ENCODE measurements at regions not wholly inside any gene's neighbourhood (a gene's known extent, or its start where the extent isn't known, plus 50 kb on each side); places are given as distances from the start of the nearest gene placed in this dataset.

DNA sequence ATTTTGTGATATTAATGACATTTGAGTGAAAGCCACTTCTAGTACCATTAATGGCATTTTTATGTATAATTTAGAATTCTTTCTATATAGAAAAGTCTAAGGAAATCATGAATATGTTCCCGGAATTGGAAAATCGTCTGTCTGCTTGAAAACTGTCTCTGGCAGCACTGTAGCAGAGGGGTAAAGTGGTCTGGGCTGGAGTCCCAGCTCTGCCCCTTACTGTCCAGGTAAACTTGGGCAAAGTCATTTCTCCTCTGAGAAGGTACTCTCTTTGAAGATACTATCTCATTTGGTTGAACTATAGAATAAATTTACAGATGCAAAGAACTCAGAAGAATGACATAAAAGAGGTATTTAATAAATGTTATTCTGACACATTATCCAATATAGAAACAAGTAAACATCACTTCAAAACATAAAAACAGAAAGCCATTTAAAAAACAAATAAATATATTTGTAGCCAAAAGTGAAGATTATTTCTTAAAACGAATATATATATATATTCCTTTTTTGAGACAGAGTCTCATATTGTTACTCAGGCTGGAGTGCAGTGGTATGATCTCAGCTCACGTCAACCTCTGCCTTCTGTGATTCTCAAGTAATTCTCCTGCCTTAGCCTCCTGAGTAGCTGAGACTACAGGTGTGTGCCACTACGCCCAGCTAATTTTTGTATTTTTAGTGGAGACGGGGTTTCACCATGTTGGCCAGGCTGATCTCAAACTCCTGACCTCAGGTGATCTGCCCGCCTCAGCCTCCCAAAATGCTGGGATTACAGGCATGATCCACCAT lies 149.8 kb upstream of the ITGA4 start:
- Histone ChIP-seq H3K4me1 (ENCODE audit: low read length) (peaks cover 53% of the 10 kb centered on the region), H3K27ac (ENCODE audit: low read length) (no peak overlapping the region)

DNA sequence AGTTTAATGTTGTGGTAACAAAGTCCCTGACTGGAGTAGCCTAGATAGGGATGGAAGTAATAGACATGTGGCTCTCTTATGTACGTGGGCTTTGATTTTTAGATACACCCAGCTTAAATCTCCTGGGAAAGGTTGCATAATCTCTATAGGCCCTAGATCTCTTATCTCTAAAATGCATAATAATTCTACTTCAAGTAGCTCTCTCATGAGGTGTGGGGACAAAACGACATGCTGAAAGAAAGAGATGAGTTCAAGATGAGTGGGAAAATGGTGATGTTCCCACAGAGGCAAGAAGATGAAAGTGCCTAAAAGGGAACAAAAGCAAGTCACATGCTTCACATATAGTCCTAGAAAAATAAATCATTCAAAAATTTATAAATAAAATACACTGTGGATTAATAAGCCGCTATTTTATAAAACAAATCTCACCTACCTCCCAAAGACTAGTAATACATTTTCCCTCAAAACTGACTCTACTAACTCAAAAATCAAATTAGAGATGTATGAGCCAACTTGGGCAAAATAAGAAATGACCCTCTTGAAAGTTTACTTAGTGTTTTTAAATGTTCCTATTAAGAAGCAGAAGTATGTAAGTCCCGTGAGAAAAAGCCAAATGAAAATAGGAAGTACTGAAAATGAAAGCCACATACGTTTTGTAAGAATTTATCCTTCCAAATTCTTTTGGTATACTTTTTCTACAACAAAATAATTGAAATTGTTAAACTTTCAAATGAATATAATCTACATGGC lies 148.2 kb upstream of the ITGA4 start:
- peaks cover 68% of the 10 kb centered on the region for H3K4me1 ChIP-seq (ENCODE audit: low read length)
- no peaks in the 10 kb centered on the region for H3K27me3 ChIP-seq (ENCODE audit: low read depth, low read length)
- H3K9me3 ChIP-seq (ENCODE audit: insufficient read depth, low read length) = no peaks in the 10 kb centered on the region
- H3K9ac ChIP-seq (ENCODE audit: low read length) = peak overlapping the region; percentile 10; the same call in 1 of the 2 replicates
- H3K27ac ChIP-seq (ENCODE audit: low read length) = no peak overlapping the region
- H4K20me1 ChIP-seq (ENCODE audit: insufficient read depth, low read length) = no peaks in the 10 kb centered on the region
- H3K79me2 ChIP-seq (ENCODE audit: low read length) = no peaks in the 10 kb centered on the region
- H3K4me2 ChIP-seq (ENCODE audit: low read length) = peak overlapping the region; percentile 69
- peak overlapping the region; percentile 68 for H3K4me3 ChIP-seq (ENCODE audit: low read length)
- H3K36me3 ChIP-seq (replicated peaks; ENCODE audit: low read depth, low read length) = no peaks in the 10 kb centered on the region
- H2AFZ ChIP-seq (ENCODE audit: low read depth, low read length) = 0 out of 2 replicates have a peak overlapping the region, but pooled peaks have one; percentile 64
- no peak for TF ChIP-seq EZH2phosphoT487 (IDR thresholded peaks at IDR 0.05; ENCODE audit: low read depth)
- TF ChIP-seq, protein P1, sequence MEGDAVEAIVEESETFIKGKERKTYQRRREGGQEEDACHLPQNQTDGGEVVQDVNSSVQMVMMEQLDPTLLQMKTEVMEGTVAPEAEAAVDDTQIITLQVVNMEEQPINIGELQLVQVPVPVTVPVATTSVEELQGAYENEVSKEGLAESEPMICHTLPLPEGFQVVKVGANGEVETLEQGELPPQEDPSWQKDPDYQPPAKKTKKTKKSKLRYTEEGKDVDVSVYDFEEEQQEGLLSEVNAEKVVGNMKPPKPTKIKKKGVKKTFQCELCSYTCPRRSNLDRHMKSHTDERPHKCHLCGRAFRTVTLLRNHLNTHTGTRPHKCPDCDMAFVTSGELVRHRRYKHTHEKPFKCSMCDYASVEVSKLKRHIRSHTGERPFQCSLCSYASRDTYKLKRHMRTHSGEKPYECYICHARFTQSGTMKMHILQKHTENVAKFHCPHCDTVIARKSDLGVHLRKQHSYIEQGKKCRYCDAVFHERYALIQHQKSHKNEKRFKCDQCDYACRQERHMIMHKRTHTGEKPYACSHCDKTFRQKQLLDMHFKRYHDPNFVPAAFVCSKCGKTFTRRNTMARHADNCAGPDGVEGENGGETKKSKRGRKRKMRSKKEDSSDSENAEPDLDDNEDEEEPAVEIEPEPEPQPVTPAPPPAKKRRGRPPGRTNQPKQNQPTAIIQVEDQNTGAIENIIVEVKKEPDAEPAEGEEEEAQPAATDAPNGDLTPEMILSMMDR (IDR thresholded peaks at IDR 0.05; ENCODE audit: low read depth, low read length) = no peak

More for the DNA sequence above, 149.8 kb upstream of the ITGA4 start:
- no peak for TF ChIP-seq EZH2phosphoT487 (IDR thresholded peaks at IDR 0.05; ENCODE audit: low read depth)
- TF ChIP-seq, protein P1 (IDR thresholded peaks at IDR 0.05; ENCODE audit: low read depth, low read length) = no peak
- no peaks in the 10 kb centered on the region for H3K79me2 ChIP-seq (ENCODE audit: low read length)
- H3K9ac ChIP-seq (ENCODE audit: low read length) = no peak overlapping the region
- H4K20me1 ChIP-seq (ENCODE audit: insufficient read depth, low read length) = no peaks in the 10 kb centered on the region
- H2AFZ ChIP-seq (ENCODE audit: low read depth, low read length) = no peak overlapping the region
- H3K36me3 ChIP-seq (replicated peaks; ENCODE audit: low read depth, low read length) = no peaks in the 10 kb centered on the region
- H3K9me3 ChIP-seq (ENCODE audit: insufficient read depth, low read length) = no peaks in the 10 kb centered on the region
- H3K4me3 ChIP-seq (ENCODE audit: low read length) = peak overlapping the region; percentile 6; the same call in 1 of the 2 replicates
- peak overlapping the region; percentile 41 for H3K4me2 ChIP-seq (ENCODE audit: low read length)
- no peaks in the 10 kb centered on the region for H3K27me3 ChIP-seq (ENCODE audit: low read depth, low read length)

DNA sequence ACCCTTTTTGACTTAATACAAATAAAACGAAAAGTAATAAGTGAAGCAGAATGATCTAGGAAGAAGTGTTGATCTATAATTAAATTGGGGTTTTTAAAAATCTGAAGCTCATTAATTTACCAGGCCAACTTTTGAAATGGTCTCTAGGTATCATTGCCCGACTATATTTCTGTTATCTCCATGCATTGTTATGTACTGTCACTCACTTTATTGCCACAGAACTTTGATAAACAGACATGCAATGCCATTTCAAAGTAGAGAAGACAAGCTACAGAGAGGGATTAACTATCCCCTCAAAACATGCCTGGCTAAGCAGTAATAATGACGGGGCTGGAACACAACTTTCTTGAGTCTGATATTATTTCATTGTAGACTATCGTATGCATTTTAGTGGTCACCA lies 147.6 kb upstream of the ITGA4 start:
- Histone ChIP-seq H3K27ac (ENCODE audit: low read length) (no peak overlapping the region), H2AFZ (ENCODE audit: low read depth, low read length) (peak overlapping the region; percentile 64), H3K4me2 (ENCODE audit: low read length) (peak overlapping the region; percentile 69), H3K9ac (ENCODE audit: low read length) (peak overlapping the region; percentile 10; the same call in 1 of the 2 replicates), H3K4me3 (ENCODE audit: low read length) (peak overlapping the region; percentile 68), H3K36me3 (replicated peaks; ENCODE audit: low read depth, low read length) (no peaks in the 10 kb centered on the region), H4K20me1 (ENCODE audit: insufficient read depth, low read length) (no peaks in the 10 kb centered on the region), H3K9me3 (ENCODE audit: insufficient read depth, low read length) (no peaks in the 10 kb centered on the region), H3K4me1 (ENCODE audit: low read length) (peaks cover 68% of the 10 kb centered on the region), H3K27me3 (ENCODE audit: low read depth, low read length) (no peaks in the 10 kb centered on the region), H3K79me2 (ENCODE audit: low read length) (no peaks in the 10 kb centered on the region)
- no peak for TF ChIP-seq EZH2phosphoT487 (IDR thresholded peaks at IDR 0.05; ENCODE audit: low read depth)
- TF ChIP-seq, protein P1 (IDR thresholded peaks at IDR 0.05; ENCODE audit: low read depth, low read length) = no peak

DNA sequence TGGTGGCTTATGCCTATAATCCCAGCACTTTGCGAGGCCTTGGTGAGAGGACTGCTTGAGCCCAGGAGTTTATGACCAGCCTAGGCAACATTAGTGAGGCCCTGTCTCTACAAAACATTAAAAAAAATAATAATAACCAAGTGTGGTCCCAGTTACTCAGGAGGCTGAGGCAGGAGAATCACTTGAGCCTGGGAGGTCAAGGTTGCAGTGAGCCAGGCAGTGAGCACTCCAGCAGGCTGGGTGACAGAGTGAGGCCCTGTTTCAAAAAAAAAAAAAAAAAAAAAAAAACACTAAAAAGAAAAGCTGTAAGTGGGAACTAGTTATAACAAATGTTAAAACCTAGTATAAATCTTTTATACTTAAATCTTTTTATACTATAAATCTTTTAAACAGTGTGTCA lies 146.2 kb upstream of the ITGA4 start:
- peaks cover 60% of the 10 kb centered on the region for H3K4me1 ChIP-seq (ENCODE audit: low read length)
- no peaks in the 10 kb centered on the region for H3K36me3 ChIP-seq (replicated peaks; ENCODE audit: low read depth, low read length)
- H3K79me2 ChIP-seq (ENCODE audit: low read length) = no peaks in the 10 kb centered on the region
- H4K20me1 ChIP-seq (ENCODE audit: insufficient read depth, low read length) = no peaks in the 10 kb centered on the region
- H3K27ac ChIP-seq (ENCODE audit: low read length) = no peak overlapping the region
- H2AFZ ChIP-seq (ENCODE audit: low read depth, low read length) = no peak overlapping the region
- TF ChIP-seq, protein P1 (IDR thresholded peaks at IDR 0.05; ENCODE audit: low read depth, low read length) = no peak
- no peak for TF ChIP-seq EZH2phosphoT487 (IDR thresholded peaks at IDR 0.05; ENCODE audit: low read depth)
- no peak overlapping the region for H3K4me2 ChIP-seq (ENCODE audit: low read length)
- H3K27me3 ChIP-seq (ENCODE audit: low read depth, low read length) = no peaks in the 10 kb centered on the region
- no peak overlapping the region for H3K4me3 ChIP-seq (ENCODE audit: low read length)
- no peak overlapping the region for H3K9ac ChIP-seq (ENCODE audit: low read length)
- no peaks in the 10 kb centered on the region for H3K9me3 ChIP-seq (ENCODE audit: insufficient read depth, low read length)
